GM12891 (cell line): ENCODE measurements at regions not wholly inside any gene's neighbourhood (a gene's known extent, or its start where the extent isn't known, plus 50 kb on each side); places are given as distances from the start of the nearest gene placed in this dataset.

Source experiments
- DNase-seq: peaks from one replicate; pipeline ENCODE4 v3.0.0; 2011; ENCODE audit warnings: low spot score; ENCODE audit not compliant: insufficient read length
- FAIRE-seq: peaks from 2 replicates; lab custom pipeline; 2011; peaks lifted over from hg19 to GRCh38; lab: Jason Lieb, UNC
- PAX5 ChIP-seq: IDR thresholded peaks from 2 replicates; pipeline ENCODE4 v1.6.1; 2011; ENCODE audit warnings: low read length, moderate library complexity, mild to moderate bottlenecking; ENCODE audit not compliant: insufficient read depth, severe bottlenecking
- POLR2A ChIP-seq: IDR thresholded peaks from 2 replicates; pipeline ENCODE4 v1.6.1; 2011; ENCODE audit warnings: low read depth, low read length, control low read depth
- POLR2AphosphoS5 ChIP-seq: IDR thresholded peaks from 2 replicates; pipeline ENCODE4 v1.6.1; 2011; ENCODE audit warnings: low read depth, low read length, control low read depth
- POU2F2 ChIP-seq: IDR thresholded peaks from 2 replicates; pipeline ENCODE4 v1.6.1; 2011; ENCODE audit warnings: low read depth, mild to moderate bottlenecking, control low read depth, low read length, moderate library complexity
- SPI1 ChIP-seq: IDR thresholded peaks from 2 replicates; pipeline ENCODE4 v1.6.1; 2011; ENCODE audit warnings: low read depth, low read length, control low read depth
- TAF1 ChIP-seq: IDR thresholded peaks from 2 replicates; pipeline ENCODE4 v1.6.1; 2011; ENCODE audit warnings: low read depth, low read length, control low read depth

GRCh38 chr6:8499540-8499939, 64.2 kb upstream of the SLC35B3 start:
- DNase-seq, result no peak
- FAIRE-seq, result no peak
- TF ChIP-seq POLR2AphosphoS5 (no peak), PAX5 (no peak), POLR2A (no peak), POU2F2 (no peak), SPI1 (no peak), TAF1 (no peak)

GRCh38 chr6:8494730-8495129, 59.4 kb upstream of the SLC35B3 start:
- DNase-seq (no peak), FAIRE-seq (no peak)
- no peak for TF ChIP-seq PAX5
- no peak for TF ChIP-seq TAF1
- no peak for TF ChIP-seq SPI1
- TF ChIP-seq POLR2AphosphoS5, result no peak
- no peak for TF ChIP-seq POU2F2
- TF ChIP-seq POLR2A, result no peak

GRCh38 chr6:8492536-8493133, 57.3 kb upstream of the SLC35B3 start:
- DNase-seq, result no peak
- FAIRE-seq, result no peak
- TF ChIP-seq PAX5 (no peak), POLR2A (no peak), TAF1 (no peak), POU2F2 (no peak), SPI1 (no peak), POLR2AphosphoS5 (no peak)
